ENCODE measurements at regions not wholly inside any gene's neighbourhood (a gene's known extent, or its start where the extent isn't known, plus 50 kb on each side); places are given as distances from the start of the nearest gene placed in this dataset.
A peak's percentile ranks its signal among the peaks of the same experiment; 100 is the strongest.

DNA sequence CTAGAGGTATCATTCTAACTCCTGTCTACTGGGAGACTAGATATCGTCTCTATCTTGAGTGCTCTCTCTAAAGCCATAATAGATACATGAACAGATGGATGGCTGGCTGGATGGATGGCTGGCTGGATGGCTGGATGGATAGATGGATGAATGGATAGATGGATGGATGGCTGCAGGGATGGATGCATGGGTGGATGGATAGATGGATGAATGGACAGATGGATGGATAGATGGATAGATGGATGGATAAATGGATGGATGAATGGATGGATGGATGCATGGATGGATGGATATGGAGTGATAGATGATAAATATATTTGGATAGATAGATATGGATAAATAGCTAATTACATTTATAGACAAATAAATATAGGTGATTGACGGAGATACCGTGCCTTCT, 191.2 kb upstream of the KLF6 start:
- Mint-ChIP-seq H3K4me1 (ENCODE audit: low read depth) (peaks cover 8% of the 10 kb centered on the region), H3K4me3 (ENCODE audit: unreplicated experiment) (no peak overlapping the region), H3K27ac (ENCODE audit: unreplicated experiment) (no peak overlapping the region), H3K36me3 (ENCODE audit: low read depth) (no peaks in the 10 kb centered on the region), H3K9me3 (ENCODE audit: low read depth) (no peaks in the 10 kb centered on the region), H3K27me3 (ENCODE audit: low read depth) (no peaks in the 10 kb centered on the region)
- TF ChIP-seq, protein P1, sequence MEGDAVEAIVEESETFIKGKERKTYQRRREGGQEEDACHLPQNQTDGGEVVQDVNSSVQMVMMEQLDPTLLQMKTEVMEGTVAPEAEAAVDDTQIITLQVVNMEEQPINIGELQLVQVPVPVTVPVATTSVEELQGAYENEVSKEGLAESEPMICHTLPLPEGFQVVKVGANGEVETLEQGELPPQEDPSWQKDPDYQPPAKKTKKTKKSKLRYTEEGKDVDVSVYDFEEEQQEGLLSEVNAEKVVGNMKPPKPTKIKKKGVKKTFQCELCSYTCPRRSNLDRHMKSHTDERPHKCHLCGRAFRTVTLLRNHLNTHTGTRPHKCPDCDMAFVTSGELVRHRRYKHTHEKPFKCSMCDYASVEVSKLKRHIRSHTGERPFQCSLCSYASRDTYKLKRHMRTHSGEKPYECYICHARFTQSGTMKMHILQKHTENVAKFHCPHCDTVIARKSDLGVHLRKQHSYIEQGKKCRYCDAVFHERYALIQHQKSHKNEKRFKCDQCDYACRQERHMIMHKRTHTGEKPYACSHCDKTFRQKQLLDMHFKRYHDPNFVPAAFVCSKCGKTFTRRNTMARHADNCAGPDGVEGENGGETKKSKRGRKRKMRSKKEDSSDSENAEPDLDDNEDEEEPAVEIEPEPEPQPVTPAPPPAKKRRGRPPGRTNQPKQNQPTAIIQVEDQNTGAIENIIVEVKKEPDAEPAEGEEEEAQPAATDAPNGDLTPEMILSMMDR (IDR thresholded peaks at IDR 0.05), result no peak
- no peak for DNase-seq (ENCODE audit: low spot score)

DNA sequence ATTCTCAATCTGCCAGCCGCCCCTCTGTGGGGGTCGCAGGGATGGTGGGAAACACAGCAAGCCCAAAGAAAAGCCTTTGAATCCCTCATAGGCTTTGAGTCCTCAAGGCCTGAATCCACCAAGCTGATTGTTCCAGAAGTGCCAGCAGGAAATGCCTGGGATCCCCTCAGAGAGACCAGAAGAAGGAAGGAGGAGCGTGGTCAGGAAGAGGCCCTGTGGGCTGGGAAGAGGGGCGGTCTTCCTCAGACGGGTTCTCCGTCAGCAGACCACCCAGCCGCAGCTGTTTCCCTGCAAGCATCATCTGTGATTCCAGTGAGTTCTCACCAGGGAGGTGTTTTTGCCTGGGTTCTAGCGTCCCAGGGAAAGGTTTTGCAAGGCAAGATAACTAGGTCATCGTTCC, 190.0 kb upstream of the KLF6 start:
- Mint-ChIP-seq H3K9me3 (ENCODE audit: low read depth) (no peaks in the 10 kb centered on the region), H3K4me1 (ENCODE audit: low read depth) (peaks cover 8% of the 10 kb centered on the region), H3K36me3 (ENCODE audit: low read depth) (no peaks in the 10 kb centered on the region), H3K27ac (ENCODE audit: unreplicated experiment) (no peak overlapping the region), H3K27me3 (ENCODE audit: low read depth) (no peaks in the 10 kb centered on the region), H3K4me3 (ENCODE audit: unreplicated experiment) (no peak overlapping the region)
- TF ChIP-seq, protein P1 (IDR thresholded peaks at IDR 0.05), result no peak
- DNase-seq (ENCODE audit: low spot score), result no peak

DNA sequence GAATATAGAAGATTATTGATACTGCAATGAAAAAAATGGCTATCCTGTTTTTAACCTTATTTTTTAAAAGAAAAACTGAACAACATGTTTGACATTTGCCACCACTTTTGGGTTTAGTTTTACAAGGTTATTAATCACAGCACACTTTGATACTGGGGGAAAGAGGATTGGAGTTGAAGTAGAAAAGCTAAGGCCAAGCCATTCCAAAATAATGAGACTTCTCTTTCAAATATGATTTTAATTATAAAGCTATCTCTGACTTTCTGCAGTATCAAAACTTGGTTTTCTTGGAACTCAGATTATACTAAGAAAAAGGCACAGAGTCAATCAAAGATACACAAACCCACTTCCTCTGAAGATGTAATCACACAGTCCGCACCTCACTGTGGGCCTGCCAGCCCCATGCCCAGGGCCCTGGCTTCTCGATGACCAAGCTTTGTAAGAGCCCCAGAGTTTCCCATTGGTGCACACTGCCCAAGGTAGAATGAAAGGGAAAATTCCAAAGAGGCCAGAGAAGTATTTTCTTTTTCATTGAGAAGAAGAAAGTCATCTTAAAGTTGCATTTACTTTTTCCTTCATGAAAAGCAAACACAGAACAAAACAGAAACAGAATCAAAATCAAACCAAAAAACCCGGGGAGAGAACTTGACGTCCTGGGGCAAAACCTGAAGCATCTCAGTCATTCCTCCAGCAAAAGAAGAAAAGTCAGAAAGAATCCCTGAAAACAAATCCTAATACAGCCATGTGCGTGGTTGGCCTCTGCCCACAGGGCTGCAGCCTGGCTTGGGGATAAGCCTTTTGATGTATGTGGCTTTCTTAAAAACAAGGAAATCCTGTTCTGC, 187.7 kb upstream of the KLF6 start:
- TF ChIP-seq, protein P1 (IDR thresholded peaks at IDR 0.05), result no peak
- H3K4me1 Mint-ChIP-seq (ENCODE audit: low read depth), result peaks cover 8% of the 10 kb centered on the region
- H3K4me3 Mint-ChIP-seq (ENCODE audit: unreplicated experiment), result no peak overlapping the region
- no peaks in the 10 kb centered on the region for H3K27me3 Mint-ChIP-seq (ENCODE audit: low read depth)
- no peaks in the 10 kb centered on the region for H3K36me3 Mint-ChIP-seq (ENCODE audit: low read depth)
- H3K9me3 Mint-ChIP-seq (ENCODE audit: low read depth), result no peaks in the 10 kb centered on the region
- no peak for DNase-seq (ENCODE audit: low spot score)
- H3K27ac Mint-ChIP-seq (ENCODE audit: unreplicated experiment), result peak overlapping the region; percentile 33

DNA sequence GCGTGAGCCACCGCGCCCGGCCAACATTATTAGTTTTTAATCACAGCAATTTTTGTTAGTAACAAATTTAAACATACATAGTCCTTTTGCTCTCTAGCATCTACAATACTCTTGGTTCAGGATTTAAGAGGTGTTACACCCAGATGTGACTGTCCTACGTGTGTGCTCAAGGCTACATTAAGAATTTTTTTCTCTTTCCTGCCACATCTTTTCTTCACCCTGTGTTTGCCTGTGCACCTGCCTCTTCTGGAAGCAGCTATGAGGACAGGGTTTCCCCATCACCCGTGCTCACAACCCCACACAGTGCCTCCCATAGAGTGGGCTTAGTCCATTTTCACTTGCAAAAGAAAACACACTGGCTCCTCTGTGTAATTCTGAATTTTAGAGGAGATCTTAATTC, 186.7 kb upstream of the KLF6 start:
- no peak overlapping the region for H3K27ac Mint-ChIP-seq (ENCODE audit: unreplicated experiment)
- TF ChIP-seq, protein P1 (IDR thresholded peaks at IDR 0.05), result no peak
- H3K27me3 Mint-ChIP-seq (ENCODE audit: low read depth), result no peaks in the 10 kb centered on the region

DNA sequence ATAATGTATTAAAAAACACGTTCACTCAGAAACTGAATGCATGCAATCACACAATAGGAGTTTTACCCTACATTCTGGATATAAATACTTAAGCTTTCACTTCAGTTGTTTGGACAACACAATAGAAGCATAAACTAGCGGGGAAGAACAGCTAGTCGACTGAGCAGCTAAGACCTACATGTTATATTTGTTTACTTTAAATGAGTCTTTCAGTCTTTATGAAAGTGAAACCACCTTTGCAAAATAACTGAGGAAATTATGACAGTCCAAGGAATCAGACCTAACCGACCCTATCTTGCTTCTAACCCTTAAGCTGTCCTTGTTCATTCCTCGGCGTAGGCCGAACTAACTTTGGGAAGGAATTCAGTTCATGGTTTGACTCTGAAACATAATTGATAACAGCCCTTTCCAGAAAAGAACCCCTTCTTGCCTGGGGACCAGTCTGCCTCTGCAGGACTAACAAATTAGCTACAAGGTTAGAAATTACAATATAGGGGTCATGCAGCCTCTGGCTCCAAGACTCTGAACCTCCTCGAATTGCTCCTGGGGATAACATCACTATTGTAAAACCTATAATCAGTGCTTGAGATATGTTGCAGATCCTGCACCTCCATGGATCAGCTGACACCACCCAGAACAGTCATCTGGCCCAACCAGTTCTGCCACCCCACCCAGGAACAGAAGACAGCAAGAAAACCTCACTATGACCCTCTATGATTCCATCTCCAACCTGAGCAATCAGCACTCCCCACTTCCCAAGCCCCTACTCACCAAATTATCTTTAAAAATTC, 185.1 kb upstream of the KLF6 start:
- Mint-ChIP-seq H3K27ac (ENCODE audit: unreplicated experiment) (no peak overlapping the region), H3K27me3 (ENCODE audit: low read depth) (no peaks in the 10 kb centered on the region), H3K9me3 (ENCODE audit: low read depth) (peaks cover 3% of the 10 kb centered on the region), H3K4me1 (ENCODE audit: low read depth) (peaks cover 8% of the 10 kb centered on the region), H3K4me3 (ENCODE audit: unreplicated experiment) (no peak overlapping the region), H3K36me3 (ENCODE audit: low read depth) (no peaks in the 10 kb centered on the region)
- DNase-seq (ENCODE audit: low spot score), result no peak
- TF ChIP-seq, protein P1 (IDR thresholded peaks at IDR 0.05), result no peak

More for the DNA sequence above, 186.7 kb upstream of the KLF6 start:
- no peak overlapping the region for H3K4me3 Mint-ChIP-seq (ENCODE audit: unreplicated experiment)
- H3K4me1 Mint-ChIP-seq (ENCODE audit: low read depth), result peaks cover 8% of the 10 kb centered on the region
- peaks cover 3% of the 10 kb centered on the region for H3K9me3 Mint-ChIP-seq (ENCODE audit: low read depth)
- no peaks in the 10 kb centered on the region for H3K36me3 Mint-ChIP-seq (ENCODE audit: low read depth)
- no peak for DNase-seq (ENCODE audit: low spot score)

Measured in chondrocyte (in vitro differentiated cells).